ENCODE measurements at regions not wholly inside any gene's neighbourhood (a gene's known extent, or its start where the extent isn't known, plus 50 kb on each side); places are given as distances from the start of the nearest gene placed in this dataset.
"Not testable (repeated sequence)": the region's sequence is repeated elsewhere in the genome, so short reads cannot be mapped to it uniquely, and the experiment has no call there.

- DNase-seq, result no peak
Measured at GRCh38 chr2:17460371-17461086, 57.7 kb downstream of the RAD51AP2 start.

GRCh38 chr2:17455343-17455742, 62.9 kb downstream of the RAD51AP2 start:
- DNase-seq, result no peak

- DNase-seq, result not testable (repeated sequence)
Measured at GRCh38 chr2:17446191-17446590, 72.0 kb downstream of the RAD51AP2 start.

GRCh38 chr2:17445744-17446143, 72.5 kb downstream of the RAD51AP2 start:
- no peak for DNase-seq

GRCh38 chr2:17442334-17442733, 75.9 kb downstream of the RAD51AP2 start:
- DNase-seq, result no peak

GRCh38 chr2:17441790-17442189, 76.5 kb downstream of the RAD51AP2 start:
- no peak for DNase-seq

GRCh38 chr2:17441055-17441771, 77.0 kb downstream of the RAD51AP2 start:
- DNase-seq, result no peak

GRCh38 chr2:17430326-17430725, 87.9 kb downstream of the RAD51AP2 start:
- no peak for DNase-seq

GRCh38 chr2:17429130-17429529, 89.1 kb downstream of the RAD51AP2 start:
- no peak for DNase-seq

- DNase-seq, result no peak
Measured at GRCh38 chr2:17427401-17427800, 90.8 kb downstream of the RAD51AP2 start.

- no peak for DNase-seq
Measured at GRCh38 chr2:17426743-17427142, 91.5 kb downstream of the RAD51AP2 start.

GRCh38 chr2:17422061-17422460, 96.2 kb downstream of the RAD51AP2 start:
- DNase-seq, result no peak

GRCh38 chr2:17416884-17417391, 101.3 kb downstream of the RAD51AP2 start:
- no peak for DNase-seq

GRCh38 chr2:17413036-17413435, 105.2 kb downstream of the RAD51AP2 start:
- DNase-seq, result no peak

GRCh38 chr2:17401096-17401495, 117.1 kb downstream of the RAD51AP2 start:
- no peak for DNase-seq

- DNase-seq, result no peak
Measured at GRCh38 chr2:17398770-17399169, 119.5 kb downstream of the RAD51AP2 start.

GRCh38 chr2:17388798-17389197, 129.4 kb downstream of the RAD51AP2 start:
- no peak for DNase-seq

GRCh38 chr2:17387591-17387990, 130.6 kb downstream of the RAD51AP2 start:
- DNase-seq, result no peak

GRCh38 chr2:17386771-17387170, 131.5 kb downstream of the RAD51AP2 start:
- no peak for DNase-seq

- no peak for DNase-seq
Measured at GRCh38 chr2:17380003-17380402, 138.2 kb downstream of the RAD51AP2 start.

- DNase-seq, result no peak
Measured at GRCh38 chr2:17375262-17375661, 143.0 kb downstream of the RAD51AP2 start.

GRCh38 chr2:17373741-17374140, 144.5 kb downstream of the RAD51AP2 start:
- DNase-seq, result no peak

- DNase-seq, result no peak
Measured at GRCh38 chr2:17373041-17373440, 145.2 kb downstream of the RAD51AP2 start.

GRCh38 chr2:17363846-17364245, 154.4 kb downstream of the RAD51AP2 start:
- DNase-seq, result no peak

Measured in right kidney (tissue), 1 donor.